ENCODE measurements at regions not wholly inside any gene's neighbourhood (a gene's known extent, or its start where the extent isn't known, plus 50 kb on each side); places are given as distances from the start of the nearest gene placed in this dataset.

- Mint-ChIP-seq H3K27ac (no peak overlapping the region), H3K4me3 (no peak overlapping the region), H3K4me1 (no peaks in the 10 kb centered on the region), H3K9me3 (no peaks in the 10 kb centered on the region), H3K27me3 (peaks cover 19% of the 10 kb centered on the region), H3K36me3 (peaks cover 2% of the 10 kb centered on the region)
- no peak for DNase-seq (ENCODE audit: low spot score in 2 of 2)
- no peak for ATAC-seq (ENCODE audit: low read depth)
These were observed 75.6 kb upstream of the HELT start for GRCh38 chr4:184942444-184943425.

- no peak overlapping the region for H3K27ac Mint-ChIP-seq
- ATAC-seq (ENCODE audit: low read depth) = no peak
- H3K36me3 Mint-ChIP-seq = no peaks in the 10 kb centered on the region
- H3K27me3 Mint-ChIP-seq = peaks cover 35% of the 10 kb centered on the region
- no peak for DNase-seq (ENCODE audit: low spot score in 2 of 2)
- no peaks in the 10 kb centered on the region for H3K4me1 Mint-ChIP-seq
- H3K9me3 Mint-ChIP-seq = no peaks in the 10 kb centered on the region
- H3K4me3 Mint-ChIP-seq = no peak overlapping the region
These were observed 69.3 kb upstream of the HELT start for GRCh38 chr4:184949020-184949419.

GRCh38 chr4:184950117-184950830 is 68.0 kb upstream of the HELT start:
- peaks cover 35% of the 10 kb centered on the region for H3K27me3 Mint-ChIP-seq
- no peak overlapping the region for H3K4me3 Mint-ChIP-seq
- no peak for ATAC-seq (ENCODE audit: low read depth)
- no peaks in the 10 kb centered on the region for H3K36me3 Mint-ChIP-seq
- no peaks in the 10 kb centered on the region for H3K9me3 Mint-ChIP-seq
- no peak for DNase-seq (ENCODE audit: low spot score in 2 of 2)
- no peak overlapping the region for H3K27ac Mint-ChIP-seq
- H3K4me1 Mint-ChIP-seq = no peaks in the 10 kb centered on the region

- Mint-ChIP-seq H3K27me3 (peaks cover 35% of the 10 kb centered on the region), H3K27ac (no peak overlapping the region), H3K9me3 (no peaks in the 10 kb centered on the region), H3K36me3 (no peaks in the 10 kb centered on the region), H3K4me3 (no peak overlapping the region), H3K4me1 (no peaks in the 10 kb centered on the region)
- DNase-seq (ENCODE audit: low spot score in 2 of 2) (no peak), ATAC-seq (ENCODE audit: low read depth) (no peak)
These were observed 67.4 kb upstream of the HELT start for GRCh38 chr4:184950926-184951325.

GRCh38 chr4:184951668-184952160 is 66.6 kb upstream of the HELT start:
- no peak for ATAC-seq (ENCODE audit: low read depth)
- Mint-ChIP-seq H3K4me3 (no peak overlapping the region), H3K36me3 (no peaks in the 10 kb centered on the region), H3K27me3 (peaks cover 32% of the 10 kb centered on the region), H3K27ac (no peak overlapping the region), H3K9me3 (no peaks in the 10 kb centered on the region), H3K4me1 (no peaks in the 10 kb centered on the region)
- DNase-seq (ENCODE audit: low spot score in 2 of 2) = no peak

GRCh38 chr4:184952522-184952921 is 65.8 kb upstream of the HELT start:
- H3K27me3 Mint-ChIP-seq = peaks cover 28% of the 10 kb centered on the region
- no peak overlapping the region for H3K4me3 Mint-ChIP-seq
- H3K27ac Mint-ChIP-seq = no peak overlapping the region
- DNase-seq (ENCODE audit: low spot score in 2 of 2) (no peak), ATAC-seq (ENCODE audit: low read depth) (no peak)
- H3K4me1 Mint-ChIP-seq = no peaks in the 10 kb centered on the region
- H3K36me3 Mint-ChIP-seq = no peaks in the 10 kb centered on the region
- no peaks in the 10 kb centered on the region for H3K9me3 Mint-ChIP-seq

GRCh38 chr4:184953421-184953945 is 64.8 kb upstream of the HELT start:
- ATAC-seq (ENCODE audit: low read depth) (no peak), DNase-seq (ENCODE audit: low spot score in 2 of 2) (no peak)
- Mint-ChIP-seq H3K4me1 (no peaks in the 10 kb centered on the region), H3K9me3 (no peaks in the 10 kb centered on the region), H3K4me3 (no peak overlapping the region), H3K36me3 (no peaks in the 10 kb centered on the region), H3K27me3 (peaks cover 27% of the 10 kb centered on the region), H3K27ac (no peak overlapping the region)

- ATAC-seq (ENCODE audit: low read depth) (no peak), DNase-seq (ENCODE audit: low spot score in 2 of 2) (no peak)
- no peak overlapping the region for H3K4me3 Mint-ChIP-seq
- H3K27ac Mint-ChIP-seq = no peak overlapping the region
- H3K36me3 Mint-ChIP-seq = no peaks in the 10 kb centered on the region
- H3K9me3 Mint-ChIP-seq = no peaks in the 10 kb centered on the region
- no peaks in the 10 kb centered on the region for H3K4me1 Mint-ChIP-seq
- peaks cover 27% of the 10 kb centered on the region for H3K27me3 Mint-ChIP-seq
These were observed 64.3 kb upstream of the HELT start for GRCh38 chr4:184953971-184954370.

GRCh38 chr4:184954482-184954881 is 63.8 kb upstream of the HELT start:
- H3K4me3 Mint-ChIP-seq = no peak overlapping the region
- ATAC-seq (ENCODE audit: low read depth) (no peak), DNase-seq (ENCODE audit: low spot score in 2 of 2) (no peak)
- H3K27ac Mint-ChIP-seq = no peak overlapping the region
- no peaks in the 10 kb centered on the region for H3K4me1 Mint-ChIP-seq
- no peaks in the 10 kb centered on the region for H3K36me3 Mint-ChIP-seq
- peaks cover 26% of the 10 kb centered on the region for H3K27me3 Mint-ChIP-seq
- no peaks in the 10 kb centered on the region for H3K9me3 Mint-ChIP-seq

GRCh38 chr4:184955116-184955515 is 63.2 kb upstream of the HELT start:
- Mint-ChIP-seq H3K27me3 (peaks cover 22% of the 10 kb centered on the region), H3K36me3 (no peaks in the 10 kb centered on the region), H3K4me1 (no peaks in the 10 kb centered on the region), H3K4me3 (no peak overlapping the region), H3K27ac (no peak overlapping the region), H3K9me3 (no peaks in the 10 kb centered on the region)
- no peak for DNase-seq (ENCODE audit: low spot score in 2 of 2)
- no peak for ATAC-seq (ENCODE audit: low read depth)

- no peak for ATAC-seq (ENCODE audit: low read depth)
- no peak for DNase-seq (ENCODE audit: low spot score in 2 of 2)
- Mint-ChIP-seq H3K4me3 (no peak overlapping the region), H3K36me3 (no peaks in the 10 kb centered on the region), H3K27ac (no peak overlapping the region), H3K4me1 (no peaks in the 10 kb centered on the region), H3K9me3 (no peaks in the 10 kb centered on the region), H3K27me3 (peaks cover 21% of the 10 kb centered on the region)
These were observed 62.7 kb upstream of the HELT start for GRCh38 chr4:184955636-184956035.

- ATAC-seq (ENCODE audit: low read depth) (no peak), DNase-seq (ENCODE audit: low spot score in 2 of 2) (no peak)
- Mint-ChIP-seq H3K27me3 (peaks cover 8% of the 10 kb centered on the region), H3K36me3 (no peaks in the 10 kb centered on the region), H3K4me3 (no peak overlapping the region), H3K27ac (no peak overlapping the region), H3K4me1 (no peaks in the 10 kb centered on the region), H3K9me3 (no peaks in the 10 kb centered on the region)
These were observed 60.7 kb upstream of the HELT start for GRCh38 chr4:184957446-184958115.

GRCh38 chr4:184958127-184958922 is 60.0 kb upstream of the HELT start:
- ATAC-seq (ENCODE audit: low read depth) (no peak), DNase-seq (ENCODE audit: low spot score in 2 of 2) (no peak)
- H3K4me1 Mint-ChIP-seq = no peaks in the 10 kb centered on the region
- no peak overlapping the region for H3K27ac Mint-ChIP-seq
- no peaks in the 10 kb centered on the region for H3K9me3 Mint-ChIP-seq
- no peaks in the 10 kb centered on the region for H3K36me3 Mint-ChIP-seq
- no peak overlapping the region for H3K4me3 Mint-ChIP-seq
- H3K27me3 Mint-ChIP-seq = peaks cover 8% of the 10 kb centered on the region
